ENCODE measurements at regions not wholly inside any gene's neighbourhood (a gene's known extent, or its start where the extent isn't known, plus 50 kb on each side); places are given as distances from the start of the nearest gene placed in this dataset.

DNA sequence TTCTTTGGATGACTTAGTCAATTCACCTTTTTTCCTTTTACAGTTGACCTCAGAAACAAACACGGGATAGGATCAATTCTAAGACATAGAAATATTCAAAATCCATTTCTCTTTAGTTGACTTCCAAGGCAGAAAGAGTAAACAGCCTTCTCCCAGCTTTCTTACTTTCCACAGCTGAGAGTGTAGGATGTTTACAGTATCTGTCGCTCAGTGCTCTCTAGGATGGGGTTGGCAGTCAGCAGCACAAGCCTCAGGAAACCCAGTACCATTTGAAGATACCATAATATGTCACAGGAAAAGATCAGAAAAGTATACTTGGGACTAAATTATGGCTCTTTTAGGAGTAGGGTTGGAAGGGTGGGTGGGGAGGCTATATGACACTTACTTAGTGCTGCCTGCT lies 88.2 kb downstream of the OGFRL1 start:
- no peaks in the 10 kb centered on the region for H3K27me3 Mint-ChIP-seq (ENCODE audit: low read depth)
- Histone ChIP-seq H2BK120ac (ENCODE audit: low read depth, low read length, poor library complexity, severe bottlenecking) (no peak overlapping the region), H3K79me1 (ENCODE audit: insufficient read depth, low read depth, low read length, poor library complexity, severe bottlenecking) (no peaks in the 10 kb centered on the region), H3K79me2 (ENCODE audit: insufficient read depth, low read length) (no peaks in the 10 kb centered on the region), H3K4me2 (ENCODE audit: insufficient read depth, insufficient read length, low read length) (no peak overlapping the region), H2AK5ac (ENCODE audit: insufficient read length, low read length) (no peak overlapping the region), H3K4ac (ENCODE audit: low read depth, low read length) (no peak overlapping the region), H3K14ac (ENCODE audit: insufficient read depth, low read length) (no peak overlapping the region), H4K8ac (replicated peaks; ENCODE audit: insufficient read length, low read depth, low read length) (no peak overlapping the region), H4K5ac (ENCODE audit: insufficient read length, low read depth, low read length) (no peak overlapping the region), H2BK20ac (ENCODE audit: low read depth, low read length, poor library complexity, severe bottlenecking) (no peak overlapping the region), H3K18ac (ENCODE audit: insufficient read length, low read depth, low read length) (no peak overlapping the region), H3K23ac (ENCODE audit: insufficient read length, low read depth, low read length) (no peak overlapping the region), H4K20me1 (ENCODE audit: control insufficient read depth, insufficient read depth, insufficient read length) (no peaks in the 10 kb centered on the region), H4K91ac (ENCODE audit: insufficient read length, low read depth, low read length) (no peak overlapping the region), H3K56ac (ENCODE audit: insufficient read length, low read depth, low read length) (no peak overlapping the region), H3T11ph (ENCODE audit: low read length) (no peak overlapping the region), H3K27me3 (ENCODE audit: insufficient read depth, low read length) (no peaks in the 10 kb centered on the region), H3K9ac (ENCODE audit: extremely low read depth, insufficient read length, low read length) (no peak overlapping the region), H3K9me3 (ENCODE audit: control insufficient read depth, low read depth, low read length) (no peaks in the 10 kb centered on the region), H3K23me2 (ENCODE audit: insufficient read length, low read depth, low read length, poor library complexity, severe bottlenecking) (no peaks in the 10 kb centered on the region), H2BK15ac (ENCODE audit: low read depth, low read length) (no peak overlapping the region), H2BK12ac (ENCODE audit: insufficient read length, low read depth, low read length) (no peak overlapping the region), H2BK5ac (ENCODE audit: insufficient read length, low read length) (no peak overlapping the region), H2AFZ (ENCODE audit: low read length) (no peak overlapping the region), H3K27ac (ENCODE audit: insufficient read length, low read depth, low read length) (no peak overlapping the region), H3K4me1 (ENCODE audit: insufficient read depth, low read length) (no peaks in the 10 kb centered on the region)
- no peak overlapping the region for H3K27ac Mint-ChIP-seq
- no CpG with 5 or more reads among the region's 2 CpGs for WGBS (ENCODE audit: extremely low coverage, insufficient read length, low lambda C conversion rate)
- peaks cover 2 to 3% of the 10 kb centered on the region in 2 experiments; a peak in 1 of 5 replicates for H3K9me3 Mint-ChIP-seq
- TF ChIP-seq, protein P1, sequence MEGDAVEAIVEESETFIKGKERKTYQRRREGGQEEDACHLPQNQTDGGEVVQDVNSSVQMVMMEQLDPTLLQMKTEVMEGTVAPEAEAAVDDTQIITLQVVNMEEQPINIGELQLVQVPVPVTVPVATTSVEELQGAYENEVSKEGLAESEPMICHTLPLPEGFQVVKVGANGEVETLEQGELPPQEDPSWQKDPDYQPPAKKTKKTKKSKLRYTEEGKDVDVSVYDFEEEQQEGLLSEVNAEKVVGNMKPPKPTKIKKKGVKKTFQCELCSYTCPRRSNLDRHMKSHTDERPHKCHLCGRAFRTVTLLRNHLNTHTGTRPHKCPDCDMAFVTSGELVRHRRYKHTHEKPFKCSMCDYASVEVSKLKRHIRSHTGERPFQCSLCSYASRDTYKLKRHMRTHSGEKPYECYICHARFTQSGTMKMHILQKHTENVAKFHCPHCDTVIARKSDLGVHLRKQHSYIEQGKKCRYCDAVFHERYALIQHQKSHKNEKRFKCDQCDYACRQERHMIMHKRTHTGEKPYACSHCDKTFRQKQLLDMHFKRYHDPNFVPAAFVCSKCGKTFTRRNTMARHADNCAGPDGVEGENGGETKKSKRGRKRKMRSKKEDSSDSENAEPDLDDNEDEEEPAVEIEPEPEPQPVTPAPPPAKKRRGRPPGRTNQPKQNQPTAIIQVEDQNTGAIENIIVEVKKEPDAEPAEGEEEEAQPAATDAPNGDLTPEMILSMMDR (conservative IDR thresholded peaks at IDR 0.05): no peak
- H3K4me1 Mint-ChIP-seq: no peaks in the 10 kb centered on the region
- DNase-seq: no peak
- no peak overlapping the region for H3K4me3 Mint-ChIP-seq
- H3K36me3 Mint-ChIP-seq (ENCODE audit: insufficient read depth in 1 of 3, low read depth in 3 of 3): peaks cover 0 to 5% (median 0%) of the 10 kb centered on the region in 3 experiments; a peak in 2 of 7 replicates
